Central memory CD8-positive, alpha-beta T cell (primary cell): ENCODE measurements at regions not wholly inside any gene's neighbourhood (a gene's known extent, or its start where the extent isn't known, plus 50 kb on each side); places are given as distances from the start of the nearest gene placed in this dataset.

ENCODE experiments used
- ATAC-seq: fragments of 150-1000 bp; cut with Tn5 transposase; replicated peaks from 2 replicates; pipeline ENCODE4 v1.10.0; 2022; ENCODE audit warnings: mild to moderate bottlenecking, moderate FRiP score, moderate number of reproducible peaks; ENCODE audit not compliant: poor library complexity, severe bottlenecking; ENCODE audit errors: extremely low read depth
- DNase-seq, 2 donors: peaks; one replicate each; pipeline ENCODE4 v3.0.0; 2021; ENCODE audit warnings: low spot score in 2 of 2
- H3K27ac Mint-ChIP-seq: one replicate; pipeline ENCODE4 v1.8.0; 2022; ENCODE audit warnings: low read depth, mild to moderate bottlenecking, moderate library complexity, mixed read lengths
- H3K27me3 Mint-ChIP-seq: one replicate; pipeline ENCODE4 v1.8.0; 2022; ENCODE audit warnings: mixed read lengths
- H3K36me3 Mint-ChIP-seq: one replicate; pipeline ENCODE4 v1.8.0; 2022; ENCODE audit warnings: mild to moderate bottlenecking, moderate library complexity, mixed read lengths; ENCODE audit not compliant: insufficient read depth
- H3K4me1 Mint-ChIP-seq: one replicate; pipeline ENCODE4 v1.8.0; 2022; ENCODE audit warnings: mixed read lengths
- H3K4me3 Mint-ChIP-seq: one replicate; pipeline ENCODE4 v1.8.0; 2022; ENCODE audit warnings: mild to moderate bottlenecking, moderate library complexity, mixed read lengths
- H3K9me3 Mint-ChIP-seq: one replicate; pipeline ENCODE4 v1.8.0; 2022; ENCODE audit warnings: mixed read lengths

DNA sequence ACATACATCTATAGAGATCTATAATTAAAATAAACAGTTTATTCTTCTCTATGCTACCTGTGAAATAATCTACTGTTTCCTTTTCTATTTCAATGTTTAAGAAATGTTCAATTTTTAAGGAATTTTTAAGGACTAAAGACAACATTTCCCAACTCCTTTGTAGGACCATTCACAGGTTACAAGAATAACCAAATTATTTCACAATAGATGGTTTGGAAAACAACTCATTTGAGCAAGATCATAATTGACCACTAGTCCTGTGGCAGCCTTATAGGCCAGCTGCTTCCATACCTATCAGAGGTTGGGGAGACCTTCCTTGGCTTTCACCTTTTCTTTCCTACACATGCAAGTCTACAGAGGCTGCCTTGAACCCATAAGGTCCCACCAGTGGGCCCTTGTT is 193.7 kb downstream of the TTC39B start:
- H3K27me3 Mint-ChIP-seq = peaks cover 19% of the 10 kb centered on the region

GRCh38 chr9:15111071-15111470 is 195.9 kb downstream of the TTC39B start:
- Mint-ChIP-seq H3K4me3 (no peak overlapping the region), H3K27me3 (peaks cover 19% of the 10 kb centered on the region), H3K9me3 (no peaks in the 10 kb centered on the region), H3K27ac (no peak overlapping the region), H3K4me1 (no peaks in the 10 kb centered on the region), H3K36me3 (no peaks in the 10 kb centered on the region)
- DNase-seq (no peak), ATAC-seq (no peak)

More for the DNA sequence above, 193.7 kb downstream of the TTC39B start:
- H3K9me3 Mint-ChIP-seq = no peaks in the 10 kb centered on the region
- no peaks in the 10 kb centered on the region for H3K36me3 Mint-ChIP-seq
- no peak overlapping the region for H3K27ac Mint-ChIP-seq
- no peaks in the 10 kb centered on the region for H3K4me1 Mint-ChIP-seq
- H3K4me3 Mint-ChIP-seq = no peak overlapping the region
- ATAC-seq (no peak), DNase-seq (no peak)

DNA sequence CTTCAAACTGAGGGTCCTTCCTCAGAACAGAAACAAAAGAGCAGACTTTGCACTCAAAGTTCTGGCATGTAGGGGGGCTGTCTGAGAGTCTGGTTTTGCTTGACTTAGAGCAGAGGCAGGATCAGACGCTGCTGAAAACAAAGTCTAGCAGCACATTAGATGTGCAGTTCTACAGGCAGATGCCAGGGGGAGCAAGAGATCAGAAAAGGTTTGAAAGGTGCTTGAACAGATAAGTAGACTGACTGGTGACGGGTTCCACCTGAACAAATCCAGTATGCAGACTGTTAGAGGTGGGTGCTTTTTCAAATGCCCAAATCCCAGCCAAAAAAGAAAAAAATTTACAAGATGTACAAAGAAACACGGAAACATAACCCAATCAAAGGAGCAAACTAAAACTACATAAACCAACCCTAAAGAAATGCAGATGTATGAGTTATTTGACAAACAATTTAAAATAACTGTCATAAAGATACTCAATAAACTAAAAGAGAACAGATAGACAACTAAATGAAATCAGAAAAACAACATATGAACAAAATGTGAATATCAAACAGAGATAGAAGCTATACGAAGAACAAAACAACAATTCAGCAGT is 194.7 kb upstream of the FREM1 start:
- Mint-ChIP-seq H3K4me3 (no peak overlapping the region), H3K4me1 (no peaks in the 10 kb centered on the region), H3K36me3 (no peaks in the 10 kb centered on the region), H3K9me3 (no peaks in the 10 kb centered on the region), H3K27ac (no peak overlapping the region), H3K27me3 (peaks cover 55% of the 10 kb centered on the region)
- peak; percentile 56 for ATAC-seq
- DNase-seq = peak in 1 of 2 donors; percentile 14

- H3K27me3 Mint-ChIP-seq = peaks cover 55% of the 10 kb centered on the region
- H3K4me3 Mint-ChIP-seq = no peak overlapping the region
- no peaks in the 10 kb centered on the region for H3K9me3 Mint-ChIP-seq
- H3K27ac Mint-ChIP-seq = no peak overlapping the region
- DNase-seq = no peak
- no peaks in the 10 kb centered on the region for H3K36me3 Mint-ChIP-seq
- no peaks in the 10 kb centered on the region for H3K4me1 Mint-ChIP-seq
- no peak for ATAC-seq
These were observed 193.1 kb upstream of the FREM1 start for GRCh38 chr9:15103290-15103689.

GRCh38 chr9:15101095-15101494 is 190.9 kb upstream of the FREM1 start:
- Mint-ChIP-seq H3K27me3 (peaks cover 54% of the 10 kb centered on the region), H3K27ac (no peak overlapping the region), H3K4me1 (no peaks in the 10 kb centered on the region), H3K9me3 (no peaks in the 10 kb centered on the region), H3K36me3 (no peaks in the 10 kb centered on the region), H3K4me3 (no peak overlapping the region)
- DNase-seq (no peak), ATAC-seq (no peak)

DNA sequence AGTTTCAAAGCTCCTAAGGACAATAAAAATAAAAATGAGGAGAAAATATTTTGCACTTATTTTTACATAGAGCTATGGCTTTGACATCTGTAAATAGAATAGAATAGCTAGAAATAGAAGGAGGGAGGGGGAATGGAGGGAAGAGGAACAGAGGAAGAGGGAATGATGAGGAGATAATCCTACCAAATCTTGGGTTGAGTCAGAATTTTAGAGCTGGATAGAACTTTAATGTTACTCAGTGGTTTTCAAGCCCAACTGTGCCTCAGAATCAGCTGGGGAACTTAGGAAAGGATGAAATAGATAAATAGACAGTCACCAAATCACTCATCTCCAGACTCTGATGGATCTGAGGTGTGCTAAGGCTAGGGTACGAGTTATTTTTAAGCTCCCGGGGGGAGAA is 190.3 kb upstream of the FREM1 start:
- Mint-ChIP-seq H3K9me3 (no peaks in the 10 kb centered on the region), H3K4me1 (no peaks in the 10 kb centered on the region), H3K4me3 (no peak overlapping the region), H3K36me3 (no peaks in the 10 kb centered on the region), H3K27ac (no peak overlapping the region), H3K27me3 (peaks cover 49% of the 10 kb centered on the region)
- ATAC-seq (no peak), DNase-seq (no peak)

GRCh38 chr9:15096972-15097371 is 186.7 kb upstream of the FREM1 start:
- Mint-ChIP-seq H3K27ac (no peak overlapping the region), H3K9me3 (peaks cover 5% of the 10 kb centered on the region), H3K27me3 (peaks cover 54% of the 10 kb centered on the region), H3K4me3 (no peak overlapping the region), H3K36me3 (no peaks in the 10 kb centered on the region), H3K4me1 (no peaks in the 10 kb centered on the region)
- no peak for ATAC-seq
- DNase-seq = no peak

DNA sequence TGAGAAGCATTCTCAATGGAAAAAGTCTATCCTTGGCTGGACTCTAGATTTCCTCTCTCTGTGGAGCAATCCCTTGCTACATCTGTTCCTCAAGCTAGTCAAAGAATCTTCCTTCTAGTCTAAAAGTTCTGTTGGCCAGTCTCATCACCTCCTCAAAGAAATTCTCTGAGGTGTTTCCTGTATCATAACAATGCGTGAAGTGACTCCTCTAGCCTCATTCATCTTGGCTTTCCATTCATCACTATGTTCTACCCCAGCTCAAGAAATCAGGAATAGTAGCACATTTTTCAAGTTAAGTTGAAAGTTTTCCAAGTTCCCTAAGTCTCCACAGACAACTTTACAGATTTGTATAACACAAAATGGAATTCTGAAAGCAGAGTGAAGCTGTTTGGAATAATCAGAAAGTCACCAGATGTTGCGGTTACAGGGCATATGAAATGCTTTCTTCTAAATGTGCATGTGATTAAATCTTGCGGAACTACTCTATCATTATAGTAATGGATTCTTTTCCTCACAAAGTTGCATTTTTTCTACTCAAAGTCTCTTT is 176.6 kb upstream of the FREM1 start:
- H3K4me1 Mint-ChIP-seq = no peaks in the 10 kb centered on the region
- ATAC-seq = no peak
- no peak for DNase-seq
- H3K9me3 Mint-ChIP-seq = no peaks in the 10 kb centered on the region
- peaks cover 20% of the 10 kb centered on the region for H3K27me3 Mint-ChIP-seq
- no peak overlapping the region for H3K27ac Mint-ChIP-seq
- peaks cover 1% of the 10 kb centered on the region for H3K36me3 Mint-ChIP-seq
- H3K4me3 Mint-ChIP-seq = no peak overlapping the region

DNA sequence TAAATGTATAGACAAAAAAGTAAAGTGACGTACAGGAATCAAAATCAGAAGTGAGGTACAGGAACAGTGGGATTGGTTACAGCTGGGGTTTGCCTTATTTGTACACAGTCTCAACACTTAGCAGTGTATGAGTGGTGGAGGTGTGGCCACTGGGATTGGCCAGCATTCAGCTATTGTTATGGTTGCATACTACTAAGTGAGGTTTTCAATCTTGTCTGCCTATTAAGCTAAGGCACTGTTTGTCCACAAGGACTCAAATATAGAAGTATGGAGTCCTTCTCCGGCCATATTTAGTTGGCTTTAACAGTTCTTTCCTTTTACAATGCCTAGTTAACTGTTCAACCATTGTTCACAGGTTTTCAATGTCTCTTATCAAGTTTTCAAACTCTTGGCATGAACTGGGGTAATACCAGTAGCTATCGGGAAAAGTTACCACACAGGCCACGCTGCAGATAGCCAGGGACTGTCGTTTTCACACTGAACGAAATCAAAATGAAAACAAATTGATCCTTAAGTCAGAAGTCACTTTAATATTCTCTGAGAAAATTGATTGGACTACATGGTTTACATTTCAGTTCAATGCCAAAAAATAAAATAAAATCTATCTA is 176.0 kb upstream of the FREM1 start:
- H3K27me3 Mint-ChIP-seq = peaks cover 24% of the 10 kb centered on the region
- ATAC-seq (no peak), DNase-seq (no peak)
- peaks cover 1% of the 10 kb centered on the region for H3K36me3 Mint-ChIP-seq
- H3K4me1 Mint-ChIP-seq = no peaks in the 10 kb centered on the region
- no peaks in the 10 kb centered on the region for H3K9me3 Mint-ChIP-seq
- no peak overlapping the region for H3K4me3 Mint-ChIP-seq
- H3K27ac Mint-ChIP-seq = no peak overlapping the region

DNA sequence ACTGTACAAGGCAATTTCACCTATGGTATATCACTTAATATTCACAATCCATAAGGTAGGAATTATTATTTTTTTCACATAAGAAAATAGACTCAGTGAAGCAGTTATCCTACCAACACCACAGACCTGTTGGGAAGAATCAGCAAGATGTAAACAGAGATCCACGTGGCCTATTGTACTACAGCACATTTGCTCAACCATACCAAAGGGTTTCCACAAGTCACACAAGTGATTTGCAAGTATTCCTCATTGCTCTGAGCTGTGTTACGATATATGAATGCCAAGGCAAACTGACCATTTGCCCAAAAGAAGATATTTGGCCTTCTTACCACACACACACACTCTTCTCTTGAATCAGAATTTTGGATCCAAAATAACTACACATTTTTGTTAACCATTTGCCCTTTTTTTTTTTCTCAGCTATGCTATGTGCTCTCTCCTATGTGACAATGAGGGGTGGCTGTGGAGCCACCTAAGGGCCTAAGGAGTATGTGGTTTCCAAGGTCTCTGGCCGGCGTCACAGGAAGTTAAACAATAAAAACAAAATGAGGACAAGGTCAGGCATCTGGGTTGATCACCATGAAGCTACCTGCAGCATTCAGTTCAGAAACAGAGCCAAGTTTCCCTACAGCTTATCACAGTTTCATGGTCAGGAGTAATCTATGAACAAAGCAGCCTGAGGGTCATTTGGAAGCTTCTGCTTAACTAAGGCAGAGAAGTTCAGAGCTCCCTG is 171.0 kb upstream of the FREM1 start:
- H3K27ac Mint-ChIP-seq = no peak overlapping the region
- H3K4me3 Mint-ChIP-seq = no peak overlapping the region
- H3K9me3 Mint-ChIP-seq = peaks cover 6% of the 10 kb centered on the region
- DNase-seq (no peak), ATAC-seq (no peak)
- H3K36me3 Mint-ChIP-seq = peaks cover 1% of the 10 kb centered on the region
- no peaks in the 10 kb centered on the region for H3K4me1 Mint-ChIP-seq
- peaks cover 34% of the 10 kb centered on the region for H3K27me3 Mint-ChIP-seq

- DNase-seq (no peak), ATAC-seq (no peak)
- no peaks in the 10 kb centered on the region for H3K36me3 Mint-ChIP-seq
- no peak overlapping the region for H3K27ac Mint-ChIP-seq
- peaks cover 6% of the 10 kb centered on the region for H3K9me3 Mint-ChIP-seq
- H3K4me3 Mint-ChIP-seq = no peak overlapping the region
- no peaks in the 10 kb centered on the region for H3K4me1 Mint-ChIP-seq
- peaks cover 42% of the 10 kb centered on the region for H3K27me3 Mint-ChIP-seq
These were observed 170.2 kb upstream of the FREM1 start for GRCh38 chr9:15080401-15080800.

GRCh38 chr9:15079989-15080388 is 169.8 kb upstream of the FREM1 start:
- no peaks in the 10 kb centered on the region for H3K4me1 Mint-ChIP-seq
- no peak overlapping the region for H3K27ac Mint-ChIP-seq
- no peak overlapping the region for H3K4me3 Mint-ChIP-seq
- peaks cover 46% of the 10 kb centered on the region for H3K27me3 Mint-ChIP-seq
- ATAC-seq (no peak), DNase-seq (no peak)
- peaks cover 11% of the 10 kb centered on the region for H3K9me3 Mint-ChIP-seq
- H3K36me3 Mint-ChIP-seq = no peaks in the 10 kb centered on the region
